Caco-2 (cell line): ENCODE measurements at regions not wholly inside any gene's neighbourhood (a gene's known extent, or its start where the extent isn't known, plus 50 kb on each side); places are given as distances from the start of the nearest gene placed in this dataset.

ENCODE experiments used
- BruUV-seq: library from RNA; stranded (reverse); fragments of 400-500 nt; replicated peaks from 2 replicates; lab custom pipeline; 2021; lab: Mats Ljungman, UMichigan
- CTCF ChIA-PET: fragments of 300-600 bp; sonication (Branson Sonifier 250); formaldehyde crosslinking; loops from one replicate; lab custom pipeline; 2022; ENCODE audit warnings: antibody characterized with exemption; lab: Charles Lee
- POLR2A ChIA-PET: fragments of 300-600 bp; sonication (Branson Sonifier 250); formaldehyde crosslinking; loops from one replicate; lab custom pipeline; 2022; ENCODE audit warnings: antibody characterized with exemption; lab: Charles Lee
- DNase-seq, 2 experiments: peaks; one replicate each; pipeline versions ENCODE4 v3.0.0 to v3.0.0-alpha.2; 2020 to 2022
- H3K27me3 ChIP-seq: replicated peaks from 2 replicates; pipeline ENCODE4 v1.6.0; 2011; ENCODE audit warnings: low read length; ENCODE audit not compliant: control insufficient read depth, insufficient read depth
- H3K36me3 ChIP-seq: 2 replicates; pipeline ENCODE4 v1.5.1; 2011; ENCODE audit warnings: low read length; ENCODE audit not compliant: control insufficient read depth, insufficient read depth
- H3K4me1 ChIP-seq: fragments of 250-450 bp; sonication (Bioruptor Pico); 2 replicates; pipeline ENCODE4 v1.5.1; 2020; ENCODE audit warnings: mild to moderate bottlenecking
- H3K4me3 ChIP-seq: 2 replicates; pipeline ENCODE4 v1.5.1; 2011; ENCODE audit warnings: low read depth, mild to moderate bottlenecking, control low read depth, low read length
- H3K9me3 ChIP-seq: fragments of 250-450 bp; sonication (Bioruptor Pico); 2 replicates; pipeline ENCODE4 v1.5.1; 2020; ENCODE audit warnings: mild to moderate bottlenecking, moderate library complexity
- H3K27ac Mint-ChIP-seq: one replicate; pipeline ENCODE4 v1.8.0; 2022; ENCODE audit warnings: mixed read lengths; ENCODE audit not compliant: unreplicated experiment
- H3K27me3 Mint-ChIP-seq: one replicate; pipeline ENCODE4 v1.8.0; 2022; ENCODE audit warnings: mixed read lengths; ENCODE audit not compliant: insufficient read depth, unreplicated experiment
- H3K36me3 Mint-ChIP-seq: one replicate; pipeline ENCODE4 v1.8.0; 2022; ENCODE audit warnings: mild to moderate bottlenecking, mixed read lengths; ENCODE audit not compliant: insufficient read depth, unreplicated experiment
- H3K4me1 Mint-ChIP-seq: one replicate; pipeline ENCODE4 v1.8.0; 2022; ENCODE audit warnings: low read depth, mixed read lengths; ENCODE audit not compliant: unreplicated experiment
- H3K4me3 Mint-ChIP-seq: one replicate; pipeline ENCODE4 v1.8.0; 2022; ENCODE audit warnings: mild to moderate bottlenecking, moderate library complexity, mixed read lengths; ENCODE audit not compliant: unreplicated experiment
- H3K9me3 Mint-ChIP-seq: one replicate; pipeline ENCODE4 v1.8.0; 2022; ENCODE audit warnings: mixed read lengths; ENCODE audit not compliant: unreplicated experiment
- CTCF ChIP-seq, 2 experiments: fragments of 200-600 bp in 1 of 2; IDR thresholded peaks; 1 replicate in 1 of 2; 2 replicates in 1 of 2; pipeline versions ENCODE4 v1.5.1 to v1.8.0; 2011 to 2022; ENCODE audit warnings: antibody characterized with exemption in 1 of 2, control low read depth in 1 of 2, inconsistent platforms in 1 of 2, low read depth in 1 of 2, low read length in 1 of 2, mild to moderate bottlenecking in 1 of 2, moderate library complexity in 1 of 2; ENCODE audit not compliant: insufficient read depth in 1 of 2, severe bottlenecking in 1 of 2, unreplicated experiment in 1 of 2
- intact Hi-C: fragments of 100-400 bp; cut with micrococcal nuclease; formaldehyde crosslinking; loops from one replicate; pipeline ENCODE4 v1.10.0; 2022; ENCODE audit not compliant: unreplicated experiment

- H3K9me3 ChIP-seq, result no peaks in the 10 kb centered on the region
- no peak for DNase-seq
- no peak overlapping the region for H3K4me3 ChIP-seq
- intact Hi-C loops, result no loop called here
- no peaks in the 10 kb centered on the region for H3K9me3 Mint-ChIP-seq
- no peaks in the 10 kb centered on the region for H3K4me1 ChIP-seq
- BruUV-seq, result no TSS peak
- no peak for TF ChIP-seq CTCF (IDR thresholded peaks at IDR 0.05; ENCODE audit: insufficient read depth in 1 of 2, low read depth in 1 of 2, low read length in 1 of 2, severe bottlenecking in 1 of 2, unreplicated experiment in 1 of 2)
- H3K27me3 Mint-ChIP-seq, result no peaks in the 10 kb centered on the region
- CTCF ChIA-PET, result no interaction called here
- H3K27ac Mint-ChIP-seq, result no peak overlapping the region
- no peaks in the 10 kb centered on the region for H3K36me3 ChIP-seq
- no peak overlapping the region for H3K4me3 Mint-ChIP-seq
- no peaks in the 10 kb centered on the region for H3K4me1 Mint-ChIP-seq
- H3K36me3 Mint-ChIP-seq, result no peaks in the 10 kb centered on the region
- POLR2A ChIA-PET, result no interaction called here
- H3K27me3 ChIP-seq, result no peaks in the 10 kb centered on the region; the same call in 1 of the 2 replicates
Measured at GRCh38 chr4:147312376-147313046, 168.4 kb upstream of the EDNRA start.

GRCh38 chr4:147313108-147313507 is 167.8 kb upstream of the EDNRA start:
- TF ChIP-seq CTCF (IDR thresholded peaks at IDR 0.05; ENCODE audit: insufficient read depth in 1 of 2, low read depth in 1 of 2, low read length in 1 of 2, severe bottlenecking in 1 of 2, unreplicated experiment in 1 of 2), result no peak

DNA sequence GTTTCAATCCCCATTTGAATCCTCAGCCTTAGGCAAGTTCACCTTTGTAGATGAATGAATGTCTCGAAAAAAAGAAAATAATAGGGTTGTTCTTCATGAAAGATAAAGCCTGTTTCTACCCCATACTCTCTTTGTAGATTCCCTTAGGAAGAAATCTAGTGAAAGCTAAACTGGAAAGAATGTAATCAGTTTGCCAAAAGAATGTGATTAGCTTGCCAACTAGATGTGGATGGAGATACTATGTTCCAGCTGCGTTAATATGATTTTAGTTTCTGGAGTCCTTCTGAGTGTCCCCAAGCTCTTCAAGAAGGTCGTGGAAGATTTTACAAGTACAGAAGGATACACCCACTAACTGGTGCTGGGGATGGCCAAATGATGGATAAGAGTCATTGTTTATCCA is 162.3 kb upstream of the EDNRA start:
- CTCF ChIA-PET, result no interaction called here
- H3K36me3 ChIP-seq, result no peaks in the 10 kb centered on the region
- intact Hi-C loops, result no loop called here
- no peaks in the 10 kb centered on the region for H3K27me3 ChIP-seq
- no peak for TF ChIP-seq CTCF (IDR thresholded peaks at IDR 0.05; ENCODE audit: insufficient read depth in 1 of 2, low read depth in 1 of 2, low read length in 1 of 2, severe bottlenecking in 1 of 2, unreplicated experiment in 1 of 2)
- no peaks in the 10 kb centered on the region for H3K4me1 ChIP-seq
- no peak overlapping the region for H3K27ac Mint-ChIP-seq
- no peaks in the 10 kb centered on the region for H3K4me1 Mint-ChIP-seq
- no peaks in the 10 kb centered on the region for H3K9me3 Mint-ChIP-seq
- no peaks in the 10 kb centered on the region for H3K9me3 ChIP-seq
- H3K36me3 Mint-ChIP-seq, result no peaks in the 10 kb centered on the region
- no TSS peak for BruUV-seq
- peaks cover 9% of the 10 kb centered on the region for H3K27me3 Mint-ChIP-seq
- H3K4me3 ChIP-seq, result no peak overlapping the region
- POLR2A ChIA-PET, result no interaction called here
- no peak overlapping the region for H3K4me3 Mint-ChIP-seq
- no peak for DNase-seq

More at GRCh38 chr4:147313108-147313507, 167.8 kb upstream of the EDNRA start:
- Mint-ChIP-seq H3K36me3 (no peaks in the 10 kb centered on the region), H3K27me3 (no peaks in the 10 kb centered on the region), H3K4me3 (no peak overlapping the region), H3K4me1 (no peaks in the 10 kb centered on the region), H3K27ac (no peak overlapping the region), H3K9me3 (no peaks in the 10 kb centered on the region)
- ChIA-PET POLR2A (no interaction called here), CTCF (no interaction called here)
- no peak for DNase-seq
- no peaks in the 10 kb centered on the region for H3K4me1 ChIP-seq
- intact Hi-C loops, result no loop called here
- BruUV-seq, result no TSS peak
- H3K27me3 ChIP-seq, result no peaks in the 10 kb centered on the region; the same call in 1 of the 2 replicates
- no peak overlapping the region for H3K4me3 ChIP-seq
- no peaks in the 10 kb centered on the region for H3K9me3 ChIP-seq
- no peaks in the 10 kb centered on the region for H3K36me3 ChIP-seq
